ENCODE measurements at regions not wholly inside any gene's neighbourhood (a gene's known extent, or its start where the extent isn't known, plus 50 kb on each side); places are given as distances from the start of the nearest gene placed in this dataset.

GRCh38 chr3:94433811-94434210 is 370.9 kb downstream of the NSUN3 start:
- TF ChIP-seq CTCF (IDR thresholded peaks at IDR 0.05; ENCODE audit: low read depth, low read length, poor library complexity, severe bottlenecking) (no peak), EZH2phosphoT487 (IDR thresholded peaks at IDR 0.05; ENCODE audit: borderline replicate concordance, low read length) (no peak)

All from DOHH2 (cell line).